DOHH2 (cell line): ENCODE measurements at regions not wholly inside any gene's neighbourhood (a gene's known extent, or its start where the extent isn't known, plus 50 kb on each side); places are given as distances from the start of the nearest gene placed in this dataset.

Experiments used
- H3F3A ChIP-seq: fragments of 200-600 bp; sonication (generic), shearing (Covaris generic); 2 replicates; pipeline ENCODE4 v1.6.0; 2016; ENCODE audit warnings: antibody characterized with exemption, mild to moderate bottlenecking; ENCODE audit not compliant: control insufficient read depth, insufficient read depth
- H3K27ac ChIP-seq: fragments of 200-600 bp; sonication (generic); 2 replicates; pipeline ENCODE4 v1.5.1; 2014; ENCODE audit warnings: low read depth, mild to moderate bottlenecking, low read length, moderate library complexity
- H3K27me3 ChIP-seq: fragments of 200-600 bp; sonication (generic); 2 replicates; pipeline ENCODE4 v1.6.1; 2014; ENCODE audit warnings: mild to moderate bottlenecking, low read length, mixed read lengths; ENCODE audit not compliant: control insufficient read depth
- H3K36me3 ChIP-seq: fragments of 200-600 bp; sonication (generic); 2 replicates; pipeline ENCODE4 v1.6.1; 2014; ENCODE audit warnings: mild to moderate bottlenecking, low read length, moderate library complexity, mixed read lengths; ENCODE audit not compliant: control insufficient read depth
- H3K4me1 ChIP-seq: fragments of 200-600 bp; sonication (generic); 2 replicates; pipeline ENCODE4 v1.6.1; 2014; ENCODE audit warnings: mild to moderate bottlenecking, low read length, mixed read lengths; ENCODE audit not compliant: control insufficient read depth
- H3K4me2 ChIP-seq: fragments of 200-600 bp; sonication (generic); 2 replicates; pipeline ENCODE4 v1.6.0; 2014; ENCODE audit warnings: mild to moderate bottlenecking, low read length, moderate library complexity
- H3K4me3 ChIP-seq: fragments of 200-600 bp; sonication (generic); 2 replicates; pipeline ENCODE4 v1.5.1; 2014; ENCODE audit warnings: mild to moderate bottlenecking, low read length, mixed read lengths
- H3K79me2 ChIP-seq: fragments of 200-600 bp; sonication (generic); 2 replicates; pipeline ENCODE4 v1.6.1; 2014; ENCODE audit warnings: mild to moderate bottlenecking, low read length, mixed read lengths; ENCODE audit not compliant: control insufficient read depth
- H3K9me2 ChIP-seq: fragments of 200-600 bp; sonication (generic); replicated peaks from 2 replicates; pipeline ENCODE4 v1.6.1; 2014; ENCODE audit warnings: mild to moderate bottlenecking, low read length, mixed read lengths; ENCODE audit not compliant: control insufficient read depth
- H3K9me3 ChIP-seq: fragments of 200-600 bp; sonication (generic); 2 replicates; pipeline ENCODE4 v1.6.1; 2014; ENCODE audit warnings: antibody characterized with exemption, low read length, mixed read lengths; ENCODE audit not compliant: control insufficient read depth, insufficient read depth
- H4K20me1 ChIP-seq: fragments of 200-600 bp; sonication (generic); 2 replicates; pipeline ENCODE4 v1.6.0; 2014; ENCODE audit warnings: low read depth, mild to moderate bottlenecking, antibody characterized with exemption, low read length, moderate library complexity; ENCODE audit not compliant: control insufficient read depth, insufficient read depth
- CTCF ChIP-seq: fragments of 200-600 bp; sonication (generic); IDR thresholded peaks from one replicate; pipeline ENCODE4 v1.5.1; 2014; ENCODE audit warnings: antibody characterized with exemption, mild to moderate bottlenecking, low read depth, low read length; ENCODE audit not compliant: poor library complexity, severe bottlenecking
- EZH2phosphoT487 ChIP-seq: fragments of 200-600 bp; sonication (generic); IDR thresholded peaks from 2 replicates; pipeline ENCODE4 v1.6.1; 2017; ENCODE audit warnings: borderline replicate concordance, mild to moderate bottlenecking, antibody characterized with exemption, low read length, moderate library complexity, mixed read lengths

- H3K79me2 ChIP-seq, result no peaks in the 10 kb centered on the region
- no peak overlapping the region for H3K4me2 ChIP-seq
- TF ChIP-seq CTCF, result no peak
- no peak for TF ChIP-seq EZH2phosphoT487
Observed at GRCh38 chr2:175323162-175323561, 141.7 kb upstream of the ATP5MC3 start.

DNA sequence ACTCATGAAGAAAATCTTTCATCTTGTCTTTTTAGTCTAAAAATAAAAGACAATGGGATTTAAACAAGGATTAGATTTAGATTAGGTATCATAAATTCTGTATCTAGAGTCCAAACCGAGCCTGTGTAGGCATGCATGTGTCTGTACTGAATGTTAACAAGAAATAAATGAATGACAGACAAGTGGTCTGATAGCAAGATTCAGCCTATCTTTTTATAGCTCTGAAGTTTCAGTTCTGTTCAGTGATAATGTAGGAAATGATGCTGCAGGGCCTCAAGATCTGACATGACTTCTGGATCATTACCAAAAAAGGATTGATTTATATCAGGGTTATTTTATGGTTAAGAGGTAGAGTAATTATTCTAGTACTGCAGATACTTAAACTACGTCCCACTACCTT is 137.0 kb upstream of the ATP5MC3 start:
- H3K4me3 ChIP-seq, result no peak overlapping the region
- H3K4me1 ChIP-seq, result no peaks in the 10 kb centered on the region
- no peaks in the 10 kb centered on the region for H4K20me1 ChIP-seq
- H3K9me2 ChIP-seq, result no peaks in the 10 kb centered on the region
- H3K79me2 ChIP-seq, result no peaks in the 10 kb centered on the region
- no peaks in the 10 kb centered on the region for H3F3A ChIP-seq
- H3K36me3 ChIP-seq, result no peaks in the 10 kb centered on the region
- no peaks in the 10 kb centered on the region for H3K27me3 ChIP-seq
- H3K9me3 ChIP-seq, result no peaks in the 10 kb centered on the region
- H3K27ac ChIP-seq, result no peak overlapping the region
- TF ChIP-seq CTCF (no peak), EZH2phosphoT487 (no peak)
- H3K4me2 ChIP-seq, result no peak overlapping the region

More at GRCh38 chr2:175323162-175323561, 141.7 kb upstream of the ATP5MC3 start:
- Histone ChIP-seq H3K27ac (no peak overlapping the region), H3F3A (no peaks in the 10 kb centered on the region), H4K20me1 (no peaks in the 10 kb centered on the region), H3K9me2 (no peaks in the 10 kb centered on the region), H3K4me1 (no peaks in the 10 kb centered on the region), H3K4me3 (no peak overlapping the region), H3K27me3 (no peaks in the 10 kb centered on the region), H3K36me3 (no peaks in the 10 kb centered on the region), H3K9me3 (peaks cover 4% of the 10 kb centered on the region; the same call in 1 of the 2 replicates)

DNA sequence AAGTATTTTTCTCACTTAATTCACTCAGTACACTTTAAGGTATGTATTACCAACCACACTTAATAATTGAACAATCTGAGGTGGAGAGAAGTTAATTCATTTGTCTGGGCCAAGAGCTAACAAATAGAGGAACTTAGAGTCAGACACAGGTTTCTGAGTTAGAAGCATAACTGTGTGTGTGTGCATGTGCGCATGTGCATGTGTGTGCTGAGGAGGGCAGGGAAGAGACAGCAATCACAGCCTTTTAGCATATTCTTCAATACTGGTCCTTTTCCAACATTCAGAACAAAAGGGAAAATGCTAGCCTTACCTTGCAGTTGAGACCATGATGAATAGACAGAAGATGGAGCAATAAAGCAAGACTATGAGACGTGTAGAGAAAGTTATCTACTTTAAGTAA is 136.2 kb upstream of the ATP5MC3 start:
- no peaks in the 10 kb centered on the region for H3K4me1 ChIP-seq
- H3K9me2 ChIP-seq, result no peaks in the 10 kb centered on the region
- H3K79me2 ChIP-seq, result no peaks in the 10 kb centered on the region
- no peaks in the 10 kb centered on the region for H3F3A ChIP-seq
- no peaks in the 10 kb centered on the region for H4K20me1 ChIP-seq
- H3K27ac ChIP-seq, result no peak overlapping the region
- no peaks in the 10 kb centered on the region for H3K9me3 ChIP-seq
- no peak overlapping the region for H3K4me3 ChIP-seq
- TF ChIP-seq CTCF, result no peak
- TF ChIP-seq EZH2phosphoT487, result no peak
- H3K4me2 ChIP-seq, result no peak overlapping the region
- H3K27me3 ChIP-seq, result no peaks in the 10 kb centered on the region
- H3K36me3 ChIP-seq, result no peaks in the 10 kb centered on the region

GRCh38 chr2:175312137-175312536 is 130.6 kb upstream of the ATP5MC3 start:
- no peaks in the 10 kb centered on the region; the same call in 1 of the 2 replicates for H3K27me3 ChIP-seq

More at GRCh38 chr2:175312137-175312536, 130.6 kb upstream of the ATP5MC3 start:
- no peaks in the 10 kb centered on the region for H3K9me2 ChIP-seq
- no peaks in the 10 kb centered on the region for H3K36me3 ChIP-seq
- H3K9me3 ChIP-seq, result no peaks in the 10 kb centered on the region
- no peak overlapping the region for H3K4me2 ChIP-seq
- H3K79me2 ChIP-seq, result no peaks in the 10 kb centered on the region
- H3K4me1 ChIP-seq, result no peaks in the 10 kb centered on the region
- H3K4me3 ChIP-seq, result no peak overlapping the region
- no peak for TF ChIP-seq EZH2phosphoT487
- no peak for TF ChIP-seq CTCF
- H3K27ac ChIP-seq, result no peak overlapping the region
- H4K20me1 ChIP-seq, result no peaks in the 10 kb centered on the region
- H3F3A ChIP-seq, result no peaks in the 10 kb centered on the region
